ENCODE measurements at regions not wholly inside any gene's neighbourhood (a gene's known extent, or its start where the extent isn't known, plus 50 kb on each side); places are given as distances from the start of the nearest gene placed in this dataset.

DNA sequence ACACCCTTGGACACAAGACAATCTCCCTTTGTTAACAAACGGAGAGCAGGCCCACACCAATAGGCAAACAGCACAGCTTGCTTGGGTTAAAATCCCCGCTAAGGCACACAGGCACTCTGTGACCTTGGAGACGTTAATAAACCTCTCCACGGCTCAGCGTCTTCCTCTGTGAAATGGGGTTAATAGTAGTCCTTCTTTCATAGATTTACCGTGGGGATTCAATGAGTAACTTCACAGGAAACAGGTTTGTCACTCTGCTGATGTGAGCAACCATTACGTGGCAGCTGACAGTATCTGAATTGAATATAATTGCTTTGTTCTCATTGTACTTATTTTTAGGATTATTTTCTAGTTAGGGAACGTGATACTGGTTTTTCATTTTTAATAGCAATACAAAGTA, 65.2 kb upstream of the ADRA1B start:
- TF ChIP-seq, protein P1, sequence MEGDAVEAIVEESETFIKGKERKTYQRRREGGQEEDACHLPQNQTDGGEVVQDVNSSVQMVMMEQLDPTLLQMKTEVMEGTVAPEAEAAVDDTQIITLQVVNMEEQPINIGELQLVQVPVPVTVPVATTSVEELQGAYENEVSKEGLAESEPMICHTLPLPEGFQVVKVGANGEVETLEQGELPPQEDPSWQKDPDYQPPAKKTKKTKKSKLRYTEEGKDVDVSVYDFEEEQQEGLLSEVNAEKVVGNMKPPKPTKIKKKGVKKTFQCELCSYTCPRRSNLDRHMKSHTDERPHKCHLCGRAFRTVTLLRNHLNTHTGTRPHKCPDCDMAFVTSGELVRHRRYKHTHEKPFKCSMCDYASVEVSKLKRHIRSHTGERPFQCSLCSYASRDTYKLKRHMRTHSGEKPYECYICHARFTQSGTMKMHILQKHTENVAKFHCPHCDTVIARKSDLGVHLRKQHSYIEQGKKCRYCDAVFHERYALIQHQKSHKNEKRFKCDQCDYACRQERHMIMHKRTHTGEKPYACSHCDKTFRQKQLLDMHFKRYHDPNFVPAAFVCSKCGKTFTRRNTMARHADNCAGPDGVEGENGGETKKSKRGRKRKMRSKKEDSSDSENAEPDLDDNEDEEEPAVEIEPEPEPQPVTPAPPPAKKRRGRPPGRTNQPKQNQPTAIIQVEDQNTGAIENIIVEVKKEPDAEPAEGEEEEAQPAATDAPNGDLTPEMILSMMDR (IDR thresholded peaks at IDR 0.05; ENCODE audit: low read depth, low read length): no peak
- in situ Hi-C loops (cut with HindIII; ENCODE audit: low sequenced_read_pairs): no loop called here
- peak; percentile 40 for DNase-seq (ENCODE audit: low read depth, low spot score)
- H3K4me3 ChIP-seq (ENCODE audit: low read depth, low read length): no peak overlapping the region

DNA sequence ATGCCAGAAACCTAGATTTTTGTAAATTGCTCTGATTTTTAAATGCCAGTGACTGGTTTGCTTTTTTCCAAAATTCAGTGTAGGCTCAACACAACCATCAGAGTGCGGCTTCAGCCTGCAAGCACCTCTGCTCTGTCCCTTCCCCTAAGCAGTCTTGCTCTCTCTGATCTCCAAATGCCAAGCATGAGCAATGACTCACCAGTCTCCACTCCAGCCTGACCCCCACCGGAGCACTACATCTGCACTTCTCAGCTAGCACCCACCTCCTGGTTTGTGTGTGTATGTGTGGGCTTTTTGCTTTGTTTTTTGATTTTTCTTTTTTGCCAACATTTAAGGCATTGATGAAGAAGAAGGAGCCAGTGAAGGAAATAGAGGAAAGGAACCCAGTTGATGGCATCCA, 61.4 kb upstream of the ADRA1B start:
- DNase-seq (ENCODE audit: low read depth, low spot score): peak; percentile 46
- TF ChIP-seq, protein P1 (IDR thresholded peaks at IDR 0.05; ENCODE audit: low read depth, low read length): no peak
- in situ Hi-C loops (cut with HindIII; ENCODE audit: low sequenced_read_pairs): no loop called here
- no peak overlapping the region for H3K4me3 ChIP-seq (ENCODE audit: low read depth, low read length)

DNA sequence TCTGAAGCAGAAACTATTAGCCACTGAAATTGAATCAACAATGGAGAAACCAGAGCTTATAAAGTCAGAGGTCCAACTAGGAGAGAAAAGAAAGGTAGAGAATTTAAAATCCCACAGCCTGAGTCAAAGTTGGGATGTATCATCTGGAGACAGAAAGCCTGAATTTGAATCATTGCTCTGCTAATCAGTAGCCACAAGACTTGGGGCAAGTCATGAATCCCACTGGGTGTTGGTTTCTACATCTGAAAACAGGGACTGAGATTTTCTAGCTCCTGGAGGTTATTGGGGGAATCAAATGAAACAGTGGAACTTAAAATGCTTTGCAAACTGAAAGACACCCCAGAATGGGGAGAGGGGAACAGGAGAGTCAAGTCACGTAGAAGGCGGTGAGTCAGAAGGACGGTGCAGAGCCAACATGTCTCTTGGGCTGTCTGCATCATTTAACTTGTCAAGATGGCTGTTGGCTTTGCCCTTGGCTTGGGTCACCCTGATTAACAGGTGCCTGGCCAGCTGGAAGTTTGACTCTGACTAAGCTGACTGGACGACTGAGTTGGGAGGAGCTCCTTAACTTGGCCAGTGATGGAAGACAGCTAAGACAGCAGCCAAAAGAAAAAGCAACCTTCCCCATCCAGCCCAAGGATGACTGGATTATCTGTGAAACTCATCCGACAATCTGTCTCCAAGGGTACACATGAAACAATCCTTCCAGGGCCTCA, 60.6 kb upstream of the ADRA1B start:
- DNase-seq (ENCODE audit: low read depth, low spot score): peak; percentile 36

DNA sequence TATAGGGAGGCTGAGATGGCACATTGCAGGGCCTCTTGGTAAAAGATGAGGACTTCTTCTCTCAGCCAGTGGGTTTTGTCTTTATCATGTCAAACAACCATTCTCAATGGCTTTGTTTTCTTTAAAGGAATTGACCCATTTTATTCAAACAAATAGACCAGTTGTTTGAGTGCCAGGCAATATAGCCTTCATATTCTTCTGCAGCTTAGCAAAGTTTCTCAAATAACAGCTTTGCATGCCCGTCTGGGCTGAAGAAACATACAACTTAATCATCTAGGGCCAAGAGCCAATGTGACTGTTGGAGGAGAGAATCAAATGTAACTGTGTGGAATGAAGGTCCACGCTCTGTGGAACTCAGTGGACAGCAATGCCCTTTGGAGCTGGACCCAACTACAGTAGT, 57.4 kb upstream of the ADRA1B start:
- in situ Hi-C loops (cut with HindIII; ENCODE audit: low sequenced_read_pairs): no loop called here
- TF ChIP-seq, protein P1 (IDR thresholded peaks at IDR 0.05; ENCODE audit: low read depth, low read length): no peak

More for the DNA sequence above, 60.6 kb upstream of the ADRA1B start:
- TF ChIP-seq, protein P1 (IDR thresholded peaks at IDR 0.05; ENCODE audit: low read depth, low read length): no peak
- in situ Hi-C loops (cut with HindIII; ENCODE audit: low sequenced_read_pairs): no loop called here
- no peak overlapping the region for H3K4me3 ChIP-seq (ENCODE audit: low read depth, low read length)

DNA sequence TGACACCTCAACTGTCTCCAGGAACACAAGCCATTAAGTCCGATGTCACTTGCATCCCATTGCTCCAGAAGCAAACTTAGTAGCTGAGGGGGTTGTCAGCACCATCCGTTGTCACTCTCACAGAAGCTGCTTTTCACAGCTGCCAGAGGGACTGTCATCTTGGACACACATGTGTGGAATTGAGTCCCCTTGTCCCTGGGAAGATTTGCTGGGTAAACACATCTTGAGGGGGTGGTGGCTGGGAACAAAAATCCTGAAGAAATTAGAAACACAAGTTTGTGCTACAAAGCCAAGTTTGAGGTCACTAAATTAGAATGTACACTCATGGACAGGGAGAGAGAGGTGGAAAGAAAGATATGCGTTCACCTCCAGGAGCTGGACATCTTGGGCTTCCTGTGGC, 55.2 kb upstream of the ADRA1B start:
- no peak overlapping the region for H3K4me3 ChIP-seq (ENCODE audit: low read depth, low read length)
- TF ChIP-seq, protein P1 (IDR thresholded peaks at IDR 0.05; ENCODE audit: low read depth, low read length): no peak
- no peak for DNase-seq (ENCODE audit: low read depth, low spot score)
- in situ Hi-C loops (cut with HindIII; ENCODE audit: low sequenced_read_pairs): no loop called here

More for the DNA sequence above, 57.4 kb upstream of the ADRA1B start:
- no peak overlapping the region for H3K4me3 ChIP-seq (ENCODE audit: low read depth, low read length)
- no peak for DNase-seq (ENCODE audit: low read depth, low spot score)

DNA sequence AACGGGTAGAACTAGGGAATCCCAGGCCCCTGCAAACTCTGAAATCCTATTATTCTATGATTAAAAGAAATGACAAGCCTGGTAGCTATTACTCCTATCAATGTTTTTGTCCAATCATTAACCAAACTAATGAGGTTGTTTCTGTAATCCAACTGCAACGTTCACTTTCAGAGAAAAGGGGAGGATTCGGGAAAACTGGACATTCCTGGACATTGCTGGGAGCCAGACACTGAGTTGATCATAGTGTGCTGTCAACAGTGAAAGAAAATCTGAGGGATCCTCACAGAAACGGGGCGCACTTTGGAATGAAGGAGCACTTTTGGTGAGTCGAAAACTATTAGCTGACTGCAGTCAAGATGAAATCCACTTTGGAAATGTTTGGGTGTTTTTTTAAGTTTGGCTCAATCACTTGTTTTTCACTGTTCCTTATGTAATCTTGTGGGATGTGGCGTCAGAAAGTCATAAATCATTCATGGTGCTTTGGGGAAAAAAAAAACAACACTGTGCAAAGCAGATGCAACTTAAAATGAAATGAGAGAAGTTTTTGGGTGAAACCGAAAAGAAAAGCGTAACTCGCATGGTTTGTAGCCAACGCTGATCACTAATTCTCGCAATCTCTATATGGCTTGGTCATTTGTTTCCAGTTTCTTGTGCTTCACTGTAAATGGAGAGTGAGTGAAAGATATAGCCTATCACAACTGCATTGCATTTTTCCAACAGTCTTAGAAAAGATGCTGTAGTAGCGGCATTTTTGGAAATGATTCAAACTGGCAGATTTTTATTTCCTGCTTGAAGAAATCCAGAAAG, 51.2 kb upstream of the ADRA1B start:
- no peak overlapping the region for H3K4me3 ChIP-seq (ENCODE audit: low read depth, low read length)
- TF ChIP-seq, protein P1 (IDR thresholded peaks at IDR 0.05; ENCODE audit: low read depth, low read length): no peak
- DNase-seq (ENCODE audit: low read depth, low spot score): no peak
- in situ Hi-C loops (cut with HindIII; ENCODE audit: low sequenced_read_pairs): no loop called here
